Natural killer cell (primary cell): ENCODE measurements at regions not wholly inside any gene's neighbourhood (a gene's known extent, or its start where the extent isn't known, plus 50 kb on each side); places are given as distances from the start of the nearest gene placed in this dataset.

Experiments used
- ATAC-seq, 3 donors: fragments of 150-1000 bp in 2 of 3; fragments of 200-7000 bp in 1 of 3; cut with Tn5 transposase; 1 replicate in 1 of 3; 2 replicates in 2 of 3; pipeline ENCODE4 v1.10.0; 2021; ENCODE audit warnings: mild to moderate bottlenecking in 2 of 3, moderate library complexity in 2 of 3
- DNase-seq, 2 donors: peaks; one replicate each; pipeline versions ENCODE4 v3.0.0 to v3.0.0-alpha.2; 2013 to 2021; ENCODE audit warnings: mixed read lengths in 1 of 2
- H3K27ac ChIP-seq: one replicate; pipeline ENCODE4 v1.5.1; 2013; ENCODE audit warnings: mild to moderate bottlenecking, low read length
- H3K27me3 ChIP-seq: one replicate; pipeline ENCODE4 v1.6.1; 2013; ENCODE audit warnings: low read length; ENCODE audit not compliant: control insufficient read depth, insufficient read depth
- H3K36me3 ChIP-seq: one replicate; pipeline ENCODE4 v1.6.1; 2013; ENCODE audit warnings: low read length; ENCODE audit not compliant: control insufficient read depth, insufficient read depth
- H3K4me1 ChIP-seq: one replicate; pipeline ENCODE4 v1.6.1; 2013; ENCODE audit warnings: low read length; ENCODE audit not compliant: control insufficient read depth, insufficient read depth
- H3K4me3 ChIP-seq: one replicate; pipeline ENCODE4 v1.5.1; 2013; ENCODE audit warnings: low read length
- H3K9me3 ChIP-seq: one replicate; pipeline ENCODE4 v1.6.1; 2013; ENCODE audit warnings: low read length; ENCODE audit not compliant: control insufficient read depth, insufficient read depth
- H3K27ac Mint-ChIP-seq, 2 donors: one replicate each; pipeline ENCODE4 v1.8.0; 2022; ENCODE audit warnings: mild to moderate bottlenecking in 2 of 2, mixed read lengths in 2 of 2, moderate library complexity in 1 of 2
- H3K27me3 Mint-ChIP-seq, 2 donors: one replicate each; pipeline ENCODE4 v1.8.0; 2022; ENCODE audit warnings: low read depth in 2 of 2, mixed read lengths in 2 of 2
- H3K36me3 Mint-ChIP-seq: one replicate; pipeline ENCODE4 v1.8.0; 2022; ENCODE audit warnings: mixed read lengths
- H3K4me1 Mint-ChIP-seq, 2 donors: one replicate each; pipeline ENCODE4 v1.8.0; 2022; ENCODE audit warnings: mixed read lengths in 2 of 2
- H3K4me3 Mint-ChIP-seq: one replicate; pipeline ENCODE4 v1.8.0; 2022; ENCODE audit warnings: mild to moderate bottlenecking, moderate library complexity, mixed read lengths
- H3K9me3 Mint-ChIP-seq, 2 donors: one replicate each; pipeline ENCODE4 v1.8.0; 2022; ENCODE audit warnings: mixed read lengths in 2 of 2
- CTCF ChIP-seq: fragments of 200-600 bp; IDR thresholded peaks from one replicate; pipeline ENCODE4 v1.8.0; 2022; ENCODE audit warnings: antibody characterized with exemption
- WGBS: methylation state at CpG from one replicate; pipeline ENCODE4 v1.1.7; 2013; ENCODE audit warnings: missing lambda C conversion rate; ENCODE audit not compliant: insufficient coverage; 5-methylcytosine and 5-hydroxymethylcytosine counted together
- intact Hi-C: fragments of 100-400 bp; cut with micrococcal nuclease; formaldehyde crosslinking; loops from one replicate; pipeline ENCODE4 v1.14.2; 2022

- Histone ChIP-seq H3K4me1 (no peaks in the 10 kb centered on the region), H3K4me3 (no peak overlapping the region), H3K27me3 (no peaks in the 10 kb centered on the region), H3K27ac (no peak overlapping the region), H3K36me3 (no peaks in the 10 kb centered on the region), H3K9me3 (no peaks in the 10 kb centered on the region)
- Mint-ChIP-seq H3K4me3 (no peak overlapping the region), H3K4me1 (peaks cover 0 to 13% of the 10 kb centered on the region in 2 donors), H3K36me3 (no peaks in the 10 kb centered on the region), H3K27me3 (no peaks in the 10 kb centered on the region), H3K27ac (no peak overlapping the region), H3K9me3 (no peaks in the 10 kb centered on the region)
- DNase-seq: no peak
- 94% methylated on average over 31 of the region's 31 CpGs for WGBS
- TF ChIP-seq CTCF: no peak
- no peak for ATAC-seq
- intact Hi-C loops: no loop called here
Observed at GRCh38 chr12:91923864-91924263, 221.8 kb downstream of the BTG1 start.

GRCh38 chr12:91922674-91923073 lies 223.0 kb downstream of the BTG1 start:
- Histone ChIP-seq H3K27ac (no peak overlapping the region), H3K4me3 (no peak overlapping the region), H3K9me3 (no peaks in the 10 kb centered on the region), H3K27me3 (no peaks in the 10 kb centered on the region), H3K36me3 (no peaks in the 10 kb centered on the region), H3K4me1 (no peaks in the 10 kb centered on the region)
- ATAC-seq (no peak), DNase-seq (no peak)
- Mint-ChIP-seq H3K36me3 (no peaks in the 10 kb centered on the region), H3K27me3 (no peaks in the 10 kb centered on the region), H3K4me3 (no peak overlapping the region), H3K27ac (no peak overlapping the region), H3K9me3 (no peaks in the 10 kb centered on the region), H3K4me1 (peaks cover 0 to 13% of the 10 kb centered on the region in 2 donors)
- intact Hi-C loops: no loop called here
- WGBS: 98% methylated on average over 6 of the region's 6 CpGs
- no peak for TF ChIP-seq CTCF

- no peak overlapping the region for H3K27ac ChIP-seq
- Mint-ChIP-seq H3K27me3 (no peaks in the 10 kb centered on the region), H3K9me3 (no peaks in the 10 kb centered on the region), H3K36me3 (no peaks in the 10 kb centered on the region), H3K4me1 (peaks cover 0 to 13% of the 10 kb centered on the region in 2 donors), H3K4me3 (no peak overlapping the region), H3K27ac (peak overlapping the region in 1 of 2 donors; percentile 68)
- 80% methylated on average over 1 of the region's 1 CpG for WGBS
- no peak for TF ChIP-seq CTCF
- DNase-seq (no peak), ATAC-seq (no peak)
- no peaks in the 10 kb centered on the region for H3K4me1 ChIP-seq
- no peaks in the 10 kb centered on the region for H3K36me3 ChIP-seq
- H3K27me3 ChIP-seq: no peaks in the 10 kb centered on the region
- no peak overlapping the region for H3K4me3 ChIP-seq
- no peaks in the 10 kb centered on the region for H3K9me3 ChIP-seq
- intact Hi-C loops: no loop called here
Observed at GRCh38 chr12:91922139-91922538, 223.5 kb downstream of the BTG1 start.

GRCh38 chr12:91921555-91921954 lies 224.1 kb downstream of the BTG1 start:
- DNase-seq (no peak), ATAC-seq (no peak)
- no peaks in the 10 kb centered on the region for H3K4me1 ChIP-seq
- no peaks in the 10 kb centered on the region for H3K36me3 Mint-ChIP-seq
- intact Hi-C loops: no loop called here
- 90% methylated on average over 2 of the region's 2 CpGs for WGBS
- no peaks in the 10 kb centered on the region for H3K9me3 Mint-ChIP-seq
- no peak overlapping the region for H3K4me3 Mint-ChIP-seq
- no peaks in the 10 kb centered on the region for H3K36me3 ChIP-seq
- no peak overlapping the region for H3K4me3 ChIP-seq
- H3K27ac ChIP-seq: no peak overlapping the region
- H3K27ac Mint-ChIP-seq: peak overlapping the region in 1 of 2 donors; percentile 68
- H3K27me3 Mint-ChIP-seq: no peaks in the 10 kb centered on the region
- H3K9me3 ChIP-seq: no peaks in the 10 kb centered on the region
- H3K4me1 Mint-ChIP-seq: peaks cover 0 to 13% of the 10 kb centered on the region in 2 donors
- H3K27me3 ChIP-seq: no peaks in the 10 kb centered on the region
- no peak for TF ChIP-seq CTCF
